SK-N-SH (cell line): ENCODE measurements at regions not wholly inside any gene's neighbourhood (a gene's known extent, or its start where the extent isn't known, plus 50 kb on each side); places are given as distances from the start of the nearest gene placed in this dataset.

Experiments
- CTCF ChIA-PET: fragments of 300-600, 350-600 bp; formaldehyde crosslinking; extraction: SDS; loops from one replicate; lab custom pipeline; 2021; lab: Yijun Ruan, JAX
- POLR2A ChIA-PET: fragments of 350-600 bp; sonication (Branson Sonifier 250); formaldehyde crosslinking; extraction: SDS; loops from one replicate; lab custom pipeline; 2020; ENCODE audit warnings: antibody characterized with exemption, inconsistent platforms; lab: Yijun Ruan, JAX
- DNase-seq: peaks from one replicate; pipeline ENCODE4 v3.0.0; 2012
- H2AFZ ChIP-seq: fragments of 200-600 bp; sonication (generic); 2 replicates; pipeline ENCODE4 v1.8.1; 2016; ENCODE audit warnings: antibody characterized with exemption, mild to moderate bottlenecking, low read depth
- H3F3A ChIP-seq: fragments of 200-600 bp; sonication (generic); replicated peaks from 2 replicates; pipeline ENCODE3; 2016; ENCODE audit warnings: antibody characterized with exemption, mild to moderate bottlenecking; ENCODE audit not compliant: insufficient read depth
- H3K27ac ChIP-seq, 2 experiments: fragments of 200-500 bp in 1 of 2; fragments of 200-600 bp in 1 of 2; sonication (Bioruptor generic) in 1 of 2; sonication (generic), shearing (Covaris generic) in 1 of 2; 2 replicates each; pipeline versions ENCODE4 v1.5.1 to v1.6.1; 2014 to 2016; ENCODE audit warnings: low read depth in 2 of 2, inconsistent platforms in 1 of 2, low read length in 1 of 2, mild to moderate bottlenecking in 1 of 2, mixed read lengths in 1 of 2
- H3K27me3 ChIP-seq: fragments of 200-600 bp; sonication (generic), shearing (Covaris generic); 2 replicates; pipeline ENCODE4 v1.6.1; 2016; ENCODE audit warnings: mixed run types; ENCODE audit not compliant: insufficient read depth
- H3K36me3 ChIP-seq, 2 experiments: fragments of 200-500 bp in 1 of 2; fragments of 200-600 bp in 1 of 2; sonication (Bioruptor generic) in 1 of 2; sonication (generic) in 1 of 2; replicated peaks in 1 of 2; 2 replicates each; pipeline versions ENCODE3 to v1.5.1; 2014 to 2016; ENCODE audit warnings: low read length in 1 of 2, mild to moderate bottlenecking in 1 of 2; ENCODE audit not compliant: insufficient read depth in 2 of 2, control insufficient read depth in 1 of 2
- H3K4me1 ChIP-seq, 2 experiments: fragments of 200-500 bp in 1 of 2; fragments of 200-600 bp in 1 of 2; sonication (Bioruptor generic) in 1 of 2; sonication (generic), shearing (Covaris generic) in 1 of 2; 2 replicates each; pipeline versions ENCODE4 v1.5.1 to v1.6.1; 2014 to 2016; ENCODE audit warnings: low read depth in 1 of 2, low read length in 1 of 2, mixed run types in 1 of 2; ENCODE audit not compliant: insufficient read depth in 2 of 2, control insufficient read depth in 1 of 2
- H3K4me2 ChIP-seq: fragments of 200-600 bp; sonication (generic), shearing (Covaris generic); 2 replicates; pipeline ENCODE4 v1.6.1; 2017; ENCODE audit warnings: mixed run types
- H3K4me3 ChIP-seq, 2 experiments: fragments of 200-500 bp in 1 of 2; fragments of 200-600 bp in 1 of 2; sonication (Bioruptor generic) in 1 of 2; sonication (generic), shearing (Covaris generic) in 1 of 2; 2 replicates each; pipeline versions ENCODE4 v1.5.1 to v1.8.1; 2014 to 2016; ENCODE audit warnings: low read depth in 2 of 2, inconsistent platforms in 1 of 2, low read length in 1 of 2, mild to moderate bottlenecking in 1 of 2, mixed read lengths in 1 of 2, moderate library complexity in 1 of 2
- H3K79me2 ChIP-seq: fragments of 200-600 bp; sonication (generic); 2 replicates; pipeline ENCODE4 v1.8.1; 2017; ENCODE audit warnings: mild to moderate bottlenecking; ENCODE audit not compliant: insufficient read depth
- H3K9ac ChIP-seq: fragments of 200-600 bp; sonication (generic); 2 replicates; pipeline ENCODE4 v1.6.1; 2017; ENCODE audit warnings: mixed run types
- H3K9me2 ChIP-seq: fragments of 200-600 bp; sonication (generic); 2 replicates; pipeline ENCODE4 v1.6.1; 2017; ENCODE audit warnings: mixed run types
- H3K9me3 ChIP-seq: fragments of 200-600 bp; sonication (generic); 2 replicates; pipeline ENCODE4 v1.6.1; 2017; ENCODE audit warnings: mixed run types, mild to moderate bottlenecking, moderate library complexity
- H4K20me1 ChIP-seq: fragments of 200-600 bp; sonication (generic); 2 replicates; pipeline ENCODE4 v1.6.1; 2017; ENCODE audit warnings: mild to moderate bottlenecking, mixed run types; ENCODE audit not compliant: insufficient read depth
- EZH2phosphoT487 ChIP-seq: fragments of 200-600 bp; sonication (generic); IDR thresholded peaks from 2 replicates; pipeline ENCODE4 v1.6.1; 2017; ENCODE audit warnings: low read depth, mixed run types, mild to moderate bottlenecking, antibody characterized with exemption, moderate library complexity, borderline replicate concordance
- FOXJ3 ChIP-seq: sonication (generic); formaldehyde crosslinking; IDR thresholded peaks from 2 replicates; pipeline ENCODE4 v1.5.1; 2020; ENCODE audit warnings: mild to moderate bottlenecking, missing genetic modification reagents
- FOXM1 ChIP-seq: IDR thresholded peaks from 2 replicates; pipeline ENCODE4 v1.4.0; 2012; ENCODE audit warnings: low read depth, mild to moderate bottlenecking
- GABPA ChIP-seq: IDR thresholded peaks from 2 replicates; pipeline ENCODE4 v1.4.0; 2012; ENCODE audit warnings: low read depth, mild to moderate bottlenecking
- JUND ChIP-seq: IDR thresholded peaks from 2 replicates; pipeline ENCODE4 v1.4.0; 2012
- MAX ChIP-seq: IDR thresholded peaks from 2 replicates; pipeline ENCODE4 v1.4.0; 2012; ENCODE audit warnings: low read depth
- NFIC ChIP-seq: IDR thresholded peaks from 2 replicates; pipeline ENCODE4 v1.4.0; 2012; ENCODE audit warnings: borderline replicate concordance
- RAD21 ChIP-seq: IDR thresholded peaks from 2 replicates; pipeline ENCODE4 v1.6.1; 2012; ENCODE audit warnings: mild to moderate bottlenecking, low read length
- RCOR1 ChIP-seq: fragments of 150-350 bp; IDR thresholded peaks from 2 replicates; pipeline ENCODE4 v1.6.1; 2017; ENCODE audit warnings: antibody characterized with exemption, low read length
- RFX5 ChIP-seq: IDR thresholded peaks from 2 replicates; pipeline ENCODE4 v1.6.1; 2012; ENCODE audit warnings: mild to moderate bottlenecking, improper control_type of control experiment, low read length
- RXRA ChIP-seq: IDR thresholded peaks from 2 replicates; pipeline ENCODE4 v1.4.0; 2012; ENCODE audit warnings: low read depth, mild to moderate bottlenecking, borderline replicate concordance
- SIN3A ChIP-seq: IDR thresholded peaks from 2 replicates; pipeline ENCODE4 v1.6.1; 2012; ENCODE audit warnings: low read depth, mild to moderate bottlenecking, low read length, moderate library complexity, borderline replicate concordance
- SMC3 ChIP-seq: IDR thresholded peaks from 2 replicates; pipeline ENCODE4 v1.6.1; 2012; ENCODE audit warnings: low read depth, low read length, improper control_type of control experiment
- TCF12 ChIP-seq: IDR thresholded peaks from 2 replicates; pipeline ENCODE4 v1.4.0; 2012
- TEAD4 ChIP-seq: IDR thresholded peaks from 2 replicates; pipeline ENCODE4 v1.4.0; 2012; ENCODE audit warnings: mild to moderate bottlenecking, borderline replicate concordance; ENCODE audit not compliant: insufficient read depth
- YY1 ChIP-seq: IDR thresholded peaks from 2 replicates; pipeline ENCODE4 v1.4.0; 2012; ENCODE audit warnings: low read depth, mild to moderate bottlenecking
- ZBTB33 ChIP-seq: IDR thresholded peaks from 2 replicates; pipeline ENCODE4 v1.4.0; 2012; ENCODE audit warnings: low read depth, borderline replicate concordance
- WGBS: methylation state at CpG from one replicate; pipeline ENCODE4 v1.1.6; 2017; ENCODE audit warnings: low lambda C conversion rate; 5-methylcytosine and 5-hydroxymethylcytosine counted together
- TF ChIP-seq, protein P1 (sequence below): IDR thresholded peaks from 2 replicates; pipeline ENCODE4 v1.4.0; 2012; ENCODE audit warnings: low read depth, borderline replicate concordance
- TF ChIP-seq, protein P2 (sequence below): IDR thresholded peaks from 2 replicates; pipeline ENCODE4; 2012
- TF ChIP-seq, protein P3 (sequence below): fragments of 200-600 bp; sonication (generic); IDR thresholded peaks from 2 replicates; pipeline ENCODE4 v1.6.1; 2017; ENCODE audit warnings: antibody characterized with exemption, mild to moderate bottlenecking, moderate library complexity

- H3K4me2 ChIP-seq, result no peak overlapping the region
- H4K20me1 ChIP-seq, result no peaks in the 10 kb centered on the region
- ChIA-PET CTCF (no interaction called here), POLR2A (no interaction called here)
- no peaks in the 10 kb centered on the region for H3K4me1 ChIP-seq
- no peaks in the 10 kb centered on the region for H3F3A ChIP-seq
- H2AFZ ChIP-seq, result no peak overlapping the region
- H3K4me3 ChIP-seq, result no peak overlapping the region
- H3K9me3 ChIP-seq, result no peaks in the 10 kb centered on the region
- H3K9me2 ChIP-seq, result no peaks in the 10 kb centered on the region
- H3K9ac ChIP-seq, result no peak overlapping the region
- H3K27ac ChIP-seq, result no peak overlapping the region
- 16% methylated on average over 13 of the region's 13 CpGs for WGBS
- TF ChIP-seq SIN3A (no peak), NFIC (no peak), ZBTB33 (no peak), FOXM1 (no peak), RCOR1 (no peak), FOXJ3 (no peak), RAD21 (no peak), GABPA (no peak), JUND (no peak)
- TF ChIP-seq, protein P1, sequence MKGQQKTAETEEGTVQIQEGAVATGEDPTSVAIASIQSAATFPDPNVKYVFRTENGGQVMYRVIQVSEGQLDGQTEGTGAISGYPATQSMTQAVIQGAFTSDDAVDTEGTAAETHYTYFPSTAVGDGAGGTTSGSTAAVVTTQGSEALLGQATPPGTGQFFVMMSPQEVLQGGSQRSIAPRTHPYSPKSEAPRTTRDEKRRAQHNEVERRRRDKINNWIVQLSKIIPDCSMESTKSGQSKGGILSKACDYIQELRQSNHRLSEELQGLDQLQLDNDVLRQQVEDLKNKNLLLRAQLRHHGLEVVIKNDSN, result no peak
- TF ChIP-seq, protein P2, sequence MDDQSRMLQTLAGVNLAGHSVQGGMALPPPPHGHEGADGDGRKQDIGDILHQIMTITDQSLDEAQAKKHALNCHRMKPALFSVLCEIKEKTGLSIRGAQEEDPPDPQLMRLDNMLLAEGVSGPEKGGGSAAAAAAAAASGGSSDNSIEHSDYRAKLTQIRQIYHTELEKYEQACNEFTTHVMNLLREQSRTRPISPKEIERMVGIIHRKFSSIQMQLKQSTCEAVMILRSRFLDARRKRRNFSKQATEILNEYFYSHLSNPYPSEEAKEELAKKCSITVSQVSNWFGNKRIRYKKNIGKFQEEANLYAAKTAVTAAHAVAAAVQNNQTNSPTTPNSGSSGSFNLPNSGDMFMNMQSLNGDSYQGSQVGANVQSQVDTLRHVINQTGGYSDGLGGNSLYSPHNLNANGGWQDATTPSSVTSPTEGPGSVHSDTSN, result no peak
- TF ChIP-seq, all 33 proteins: peak for 0
- H3K27me3 ChIP-seq, result no peaks in the 10 kb centered on the region; the same call in 1 of the 2 replicates
- no peak for DNase-seq
- H3K79me2 ChIP-seq, result no peaks in the 10 kb centered on the region
- H3K36me3 ChIP-seq, result no peaks in the 10 kb centered on the region
These were observed 415.4 kb downstream of the BRD1 start for GRCh38 chr22:49412236-49412635.

DNA sequence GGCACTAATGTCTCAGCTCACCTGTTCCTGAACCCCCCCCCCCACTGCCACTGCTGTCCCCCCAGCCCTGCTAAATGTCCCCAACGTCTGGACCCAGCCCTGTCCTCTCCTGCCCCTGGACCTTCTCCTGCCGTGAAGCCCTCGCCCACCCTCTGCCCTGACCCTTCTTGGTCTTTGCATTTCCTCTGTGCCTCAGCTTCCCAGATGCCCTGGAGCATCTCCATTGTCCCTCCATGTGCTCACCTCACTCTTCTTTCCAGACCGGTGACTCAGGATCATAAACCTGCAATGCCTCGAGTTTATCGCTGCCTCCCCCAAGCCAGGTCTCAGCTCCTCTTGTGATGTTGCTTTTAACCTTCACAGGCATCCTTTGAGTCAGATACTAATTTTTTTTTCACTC lies 416.4 kb downstream of the BRD1 start:
- 12% methylated on average over 6 of the region's 6 CpGs for WGBS
- H3K4me1 ChIP-seq, result no peaks in the 10 kb centered on the region
- H4K20me1 ChIP-seq, result no peaks in the 10 kb centered on the region
- no peaks in the 10 kb centered on the region for H3K9me2 ChIP-seq
- no peaks in the 10 kb centered on the region for H3K79me2 ChIP-seq
- no peak overlapping the region for H2AFZ ChIP-seq
- DNase-seq, result no peak
- CTCF ChIA-PET, result no interaction called here
- no peak overlapping the region for H3K4me2 ChIP-seq
- no peak overlapping the region for H3K9ac ChIP-seq
- no peak overlapping the region for H3K4me3 ChIP-seq
- H3K27me3 ChIP-seq, result no peaks in the 10 kb centered on the region
- POLR2A ChIA-PET, result no interaction called here
- no peaks in the 10 kb centered on the region for H3K9me3 ChIP-seq
- no peak overlapping the region for H3K27ac ChIP-seq
- no peaks in the 10 kb centered on the region for H3F3A ChIP-seq
- H3K36me3 ChIP-seq, result no peaks in the 10 kb centered on the region
- TF ChIP-seq ZBTB33 (no peak), SMC3 (no peak), FOXJ3 (no peak), RFX5 (no peak), YY1 (no peak), EZH2phosphoT487 (no peak), RXRA (no peak), MAX (no peak), RAD21 (no peak), TEAD4 (no peak), GABPA (no peak), TCF12 (no peak)
- TF ChIP-seq, protein P3, sequence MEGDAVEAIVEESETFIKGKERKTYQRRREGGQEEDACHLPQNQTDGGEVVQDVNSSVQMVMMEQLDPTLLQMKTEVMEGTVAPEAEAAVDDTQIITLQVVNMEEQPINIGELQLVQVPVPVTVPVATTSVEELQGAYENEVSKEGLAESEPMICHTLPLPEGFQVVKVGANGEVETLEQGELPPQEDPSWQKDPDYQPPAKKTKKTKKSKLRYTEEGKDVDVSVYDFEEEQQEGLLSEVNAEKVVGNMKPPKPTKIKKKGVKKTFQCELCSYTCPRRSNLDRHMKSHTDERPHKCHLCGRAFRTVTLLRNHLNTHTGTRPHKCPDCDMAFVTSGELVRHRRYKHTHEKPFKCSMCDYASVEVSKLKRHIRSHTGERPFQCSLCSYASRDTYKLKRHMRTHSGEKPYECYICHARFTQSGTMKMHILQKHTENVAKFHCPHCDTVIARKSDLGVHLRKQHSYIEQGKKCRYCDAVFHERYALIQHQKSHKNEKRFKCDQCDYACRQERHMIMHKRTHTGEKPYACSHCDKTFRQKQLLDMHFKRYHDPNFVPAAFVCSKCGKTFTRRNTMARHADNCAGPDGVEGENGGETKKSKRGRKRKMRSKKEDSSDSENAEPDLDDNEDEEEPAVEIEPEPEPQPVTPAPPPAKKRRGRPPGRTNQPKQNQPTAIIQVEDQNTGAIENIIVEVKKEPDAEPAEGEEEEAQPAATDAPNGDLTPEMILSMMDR, result no peak
- TF ChIP-seq, protein P1, result no peak
